ENCODE measurements at regions not wholly inside any gene's neighbourhood (a gene's known extent, or its start where the extent isn't known, plus 50 kb on each side); places are given as distances from the start of the nearest gene placed in this dataset.
"Not testable (repeated sequence)": the region's sequence is repeated elsewhere in the genome, so short reads cannot be mapped to it uniquely, and the experiment has no call there.

DNA sequence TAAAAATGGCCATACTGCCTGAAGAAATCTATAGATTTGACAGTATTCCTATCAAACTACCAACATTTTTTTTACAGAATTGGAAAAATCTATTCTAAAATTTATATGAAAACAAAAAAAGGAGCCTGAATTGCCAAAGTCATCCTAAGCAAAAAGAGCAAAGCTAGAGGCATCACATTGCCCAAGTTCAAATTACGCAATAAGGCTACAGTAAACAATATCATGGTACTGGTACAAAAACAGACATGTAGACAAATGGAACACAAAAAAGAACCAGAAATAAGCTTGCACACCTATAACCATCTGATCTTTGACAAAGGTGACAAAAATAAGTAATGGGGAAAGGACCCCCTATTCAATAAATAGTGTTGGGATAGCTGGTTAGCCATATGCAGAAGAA lies 50.2 kb upstream of the THSD7B start:
- Mint-ChIP-seq H3K9me3 (no peaks in the 10 kb centered on the region), H3K27ac (no peak overlapping the region), H3K4me3 (no peak overlapping the region), H3K27me3 (ENCODE audit: insufficient read depth) (peaks cover 3% of the 10 kb centered on the region), H3K4me1 (ENCODE audit: low read depth) (no peaks in the 10 kb centered on the region), H3K36me3 (ENCODE audit: low read depth) (no peaks in the 10 kb centered on the region)
- DNase-seq (ENCODE audit: low spot score), result no peak
- intact Hi-C loops (cut with micrococcal nuclease), result no loop called here

DNA sequence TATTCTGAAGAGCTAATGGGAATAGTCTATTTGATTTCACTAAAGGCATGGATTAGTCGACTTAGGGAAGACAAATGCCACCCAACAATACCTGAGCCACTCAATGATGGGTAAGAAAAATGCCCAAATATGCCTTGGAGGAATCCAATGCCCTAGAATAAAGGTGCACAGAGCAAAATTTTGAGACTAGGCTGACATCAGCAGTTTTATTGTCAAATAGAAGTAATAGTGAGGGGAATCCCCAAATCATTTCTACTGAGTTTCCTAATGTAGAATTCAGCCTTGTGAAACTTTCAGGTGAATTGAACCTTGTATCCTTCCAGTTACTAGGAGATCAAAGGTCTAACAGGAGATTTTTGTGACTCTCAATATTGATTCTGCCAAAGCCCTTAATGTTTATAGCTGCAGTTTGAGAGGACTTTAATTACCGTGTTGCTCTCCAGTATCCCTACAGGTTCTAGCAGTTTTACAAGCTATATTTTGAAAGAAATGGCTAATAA lies 50.8 kb upstream of the THSD7B start:
- DNase-seq (ENCODE audit: low spot score), result no peak

DNA sequence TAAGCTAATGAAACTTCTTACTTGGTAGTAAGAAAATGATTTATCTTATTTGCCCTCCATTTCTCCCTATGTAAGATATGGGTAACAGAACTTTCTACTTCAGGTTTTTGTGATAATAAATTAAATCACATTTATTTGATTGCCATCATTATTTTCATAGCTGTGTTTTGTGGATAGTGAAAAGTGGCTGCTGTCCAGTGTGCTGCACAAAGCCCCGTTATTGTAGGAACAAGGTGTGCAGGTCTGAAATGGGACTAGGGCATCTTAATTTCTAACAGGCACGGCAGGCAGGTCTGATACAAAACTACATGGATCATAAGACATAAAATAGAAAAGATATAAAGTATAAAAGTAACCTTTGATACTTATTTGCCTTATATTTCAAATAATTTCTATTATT lies 51.6 kb upstream of the THSD7B start:
- Mint-ChIP-seq H3K27ac (no peak overlapping the region), H3K4me1 (ENCODE audit: low read depth) (no peaks in the 10 kb centered on the region), H3K4me3 (no peak overlapping the region), H3K27me3 (ENCODE audit: insufficient read depth) (peaks cover 3% of the 10 kb centered on the region), H3K9me3 (no peaks in the 10 kb centered on the region), H3K36me3 (ENCODE audit: low read depth) (no peaks in the 10 kb centered on the region)
- no peak for DNase-seq (ENCODE audit: low spot score)
- intact Hi-C loops (cut with micrococcal nuclease), result no loop called here

More for the DNA sequence above, 50.8 kb upstream of the THSD7B start:
- Mint-ChIP-seq H3K27ac (no peak overlapping the region), H3K27me3 (ENCODE audit: insufficient read depth) (peaks cover 3% of the 10 kb centered on the region), H3K4me3 (no peak overlapping the region), H3K4me1 (ENCODE audit: low read depth) (no peaks in the 10 kb centered on the region), H3K36me3 (ENCODE audit: low read depth) (no peaks in the 10 kb centered on the region), H3K9me3 (no peaks in the 10 kb centered on the region)
- intact Hi-C loops (cut with micrococcal nuclease), result no loop called here

DNA sequence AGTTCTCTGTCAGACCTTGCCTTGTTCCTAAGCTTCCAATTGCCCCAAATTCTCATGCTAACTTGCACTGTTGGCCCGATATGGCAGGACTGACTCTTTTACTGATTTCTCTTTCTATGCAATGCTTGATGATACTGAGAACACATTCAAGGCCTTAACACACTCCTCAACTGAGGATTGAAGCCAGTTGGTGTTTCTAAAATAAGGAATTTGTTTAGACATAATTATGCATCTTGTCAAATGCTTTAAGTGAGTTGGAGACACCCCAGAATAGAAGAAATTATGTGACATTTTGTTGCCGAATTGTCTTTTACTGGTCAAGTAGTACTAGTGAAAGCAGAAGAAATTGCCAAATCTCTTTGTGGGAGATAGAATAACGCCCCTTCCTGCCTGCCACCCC lies 60.0 kb upstream of the THSD7B start:
- intact Hi-C loops (cut with micrococcal nuclease), result no loop called here
- H3K4me1 Mint-ChIP-seq (ENCODE audit: low read depth), result no peaks in the 10 kb centered on the region
- H3K36me3 Mint-ChIP-seq (ENCODE audit: low read depth), result no peaks in the 10 kb centered on the region
- no peaks in the 10 kb centered on the region for H3K27me3 Mint-ChIP-seq (ENCODE audit: insufficient read depth)
- no peak overlapping the region for H3K27ac Mint-ChIP-seq
- no peak overlapping the region for H3K4me3 Mint-ChIP-seq
- H3K9me3 Mint-ChIP-seq, result no peaks in the 10 kb centered on the region
- DNase-seq (ENCODE audit: low spot score), result no peak

DNA sequence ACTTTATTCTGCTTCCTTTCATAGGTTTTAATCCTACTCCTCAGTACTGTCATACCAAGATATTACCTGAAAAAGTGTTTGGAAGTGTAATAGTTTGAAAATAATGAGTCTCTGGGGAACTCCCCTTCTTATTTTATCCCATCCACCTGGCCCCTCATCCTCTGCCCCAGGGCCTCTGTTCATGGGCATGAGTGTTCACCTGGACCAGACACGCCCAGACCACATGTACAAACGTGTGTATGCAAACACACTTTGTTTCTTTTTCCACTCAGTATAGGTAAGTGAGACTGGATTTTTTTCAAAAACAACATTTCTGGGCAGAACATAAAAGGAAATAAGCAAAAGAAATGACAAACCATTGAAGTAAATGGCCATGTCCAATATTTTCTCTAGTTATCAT lies 62.1 kb upstream of the THSD7B start:
- Mint-ChIP-seq H3K36me3 (ENCODE audit: low read depth) (no peaks in the 10 kb centered on the region), H3K4me1 (ENCODE audit: low read depth) (no peaks in the 10 kb centered on the region)

DNA sequence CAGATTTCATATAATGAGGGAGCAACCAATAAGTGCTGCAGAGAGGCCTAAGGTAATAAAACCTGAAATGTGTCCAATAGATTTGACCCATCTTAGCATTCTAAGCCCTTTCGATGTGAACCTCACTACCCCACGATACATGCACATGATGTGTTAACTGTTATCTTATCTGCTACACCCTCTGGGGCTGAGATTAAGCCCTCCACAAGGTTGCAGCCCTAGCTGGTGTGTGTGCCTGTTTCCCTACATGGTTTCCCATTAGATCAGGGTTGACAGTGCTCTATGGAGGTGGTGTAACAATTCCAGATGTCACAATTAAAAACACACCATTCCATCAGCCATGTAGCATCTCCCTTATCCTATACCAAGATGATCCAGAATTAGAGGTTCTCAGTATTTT lies 68.9 kb upstream of the THSD7B start:
- Mint-ChIP-seq H3K27me3 (ENCODE audit: insufficient read depth) (no peaks in the 10 kb centered on the region), H3K4me3 (no peak overlapping the region), H3K36me3 (ENCODE audit: low read depth) (no peaks in the 10 kb centered on the region), H3K9me3 (peaks cover 8% of the 10 kb centered on the region), H3K4me1 (ENCODE audit: low read depth) (no peaks in the 10 kb centered on the region), H3K27ac (no peak overlapping the region)
- no peak for DNase-seq (ENCODE audit: low spot score)
- intact Hi-C loops (cut with micrococcal nuclease), result no loop called here

More for the DNA sequence above, 62.1 kb upstream of the THSD7B start:
- intact Hi-C loops (cut with micrococcal nuclease), result no loop called here
- Mint-ChIP-seq H3K27me3 (ENCODE audit: insufficient read depth) (no peaks in the 10 kb centered on the region), H3K4me3 (no peak overlapping the region), H3K27ac (no peak overlapping the region), H3K9me3 (peaks cover 8% of the 10 kb centered on the region)
- no peak for DNase-seq (ENCODE audit: low spot score)

DNA sequence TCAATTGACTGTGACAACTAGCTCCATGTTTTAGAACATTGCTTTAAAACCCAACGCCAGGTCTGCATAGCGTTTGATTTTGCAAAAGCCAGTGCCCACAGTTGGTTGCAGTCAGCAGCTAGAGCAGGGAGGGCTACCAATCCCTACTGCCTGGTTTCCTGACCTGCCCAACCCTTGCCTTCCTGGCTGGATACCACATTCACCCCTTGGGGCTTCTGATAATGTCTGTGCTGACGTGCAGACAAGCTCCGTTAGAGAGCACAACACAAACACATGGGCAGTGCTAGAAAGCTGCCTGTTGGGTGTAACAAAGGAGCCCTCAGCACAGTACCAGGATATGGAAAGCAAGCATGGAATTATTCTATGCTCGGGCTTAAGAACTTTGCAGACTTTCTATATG lies 71.4 kb upstream of the THSD7B start:
- Mint-ChIP-seq H3K36me3 (ENCODE audit: low read depth) (no peaks in the 10 kb centered on the region), H3K27me3 (ENCODE audit: insufficient read depth) (no peaks in the 10 kb centered on the region), H3K27ac (no peak overlapping the region), H3K9me3 (no peaks in the 10 kb centered on the region), H3K4me1 (ENCODE audit: low read depth) (no peaks in the 10 kb centered on the region), H3K4me3 (no peak overlapping the region)
- intact Hi-C loops (cut with micrococcal nuclease), result no loop called here
- no peak for DNase-seq (ENCODE audit: low spot score)

GRCh38 chr2:136680079-136680478 lies 85.3 kb upstream of the THSD7B start:
- H3K4me1 Mint-ChIP-seq (ENCODE audit: low read depth); H3K36me3 Mint-ChIP-seq (ENCODE audit: low read depth); DNase-seq (ENCODE audit: low spot score); H3K27me3 Mint-ChIP-seq (ENCODE audit: insufficient read depth); intact Hi-C loops (cut with micrococcal nuclease); H3K27ac Mint-ChIP-seq; H3K4me3 Mint-ChIP-seq; H3K9me3 Mint-ChIP-seq: not testable (repeated sequence)

GRCh38 chr2:136665736-136666135 lies 99.6 kb upstream of the THSD7B start:
- no peaks in the 10 kb centered on the region for H3K9me3 Mint-ChIP-seq
- intact Hi-C loops (cut with micrococcal nuclease), result loop anchor here (5.0 kb wide), 1 partner anchor 243 kb away; no protein-coding TSS in a partner anchor
- H3K27me3 Mint-ChIP-seq (ENCODE audit: insufficient read depth), result peaks cover 3% of the 10 kb centered on the region
- DNase-seq (ENCODE audit: low spot score), result no peak
- no peak overlapping the region for H3K4me3 Mint-ChIP-seq
- H3K4me1 Mint-ChIP-seq (ENCODE audit: low read depth), result no peaks in the 10 kb centered on the region
- no peak overlapping the region for H3K27ac Mint-ChIP-seq
- H3K36me3 Mint-ChIP-seq (ENCODE audit: low read depth), result no peaks in the 10 kb centered on the region

- Mint-ChIP-seq H3K27ac (no peak overlapping the region), H3K36me3 (ENCODE audit: low read depth) (no peaks in the 10 kb centered on the region), H3K4me3 (no peak overlapping the region), H3K9me3 (no peaks in the 10 kb centered on the region), H3K27me3 (ENCODE audit: insufficient read depth) (peaks cover 3% of the 10 kb centered on the region), H3K4me1 (ENCODE audit: low read depth) (no peaks in the 10 kb centered on the region)
- no peak for DNase-seq (ENCODE audit: low spot score)
- intact Hi-C loops (cut with micrococcal nuclease), result loop anchor here (5.0 kb wide), 1 partner anchor 243 kb away; no protein-coding TSS in a partner anchor
These were observed 100.5 kb upstream of the THSD7B start for GRCh38 chr2:136664713-136665405.

DNA sequence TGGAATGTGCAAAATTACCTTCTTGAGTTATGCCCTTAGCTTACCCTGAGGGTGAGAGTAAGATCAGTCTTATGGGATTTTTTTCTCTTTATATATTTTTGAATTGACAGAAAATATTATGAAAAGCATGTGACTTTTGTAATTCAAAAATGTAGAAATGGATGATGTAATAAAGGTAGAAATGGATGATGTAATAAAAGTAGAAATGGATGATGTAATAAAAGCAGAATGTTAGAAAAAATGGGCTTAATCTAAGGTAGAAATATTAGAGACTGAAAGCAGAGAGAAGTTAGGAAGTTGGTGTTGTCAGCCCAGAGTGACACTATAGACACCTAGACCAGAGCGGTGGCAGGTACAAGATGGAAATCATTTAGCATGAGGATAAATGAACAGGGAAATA lies 107.1 kb upstream of the THSD7B start:
- H3K4me1 Mint-ChIP-seq (ENCODE audit: low read depth), result no peaks in the 10 kb centered on the region
- H3K9me3 Mint-ChIP-seq, result no peaks in the 10 kb centered on the region
- no peak overlapping the region for H3K27ac Mint-ChIP-seq
- DNase-seq (ENCODE audit: low spot score), result no peak
- intact Hi-C loops (cut with micrococcal nuclease), result no loop called here
- no peaks in the 10 kb centered on the region for H3K36me3 Mint-ChIP-seq (ENCODE audit: low read depth)
- no peak overlapping the region for H3K4me3 Mint-ChIP-seq
- peaks cover 3% of the 10 kb centered on the region for H3K27me3 Mint-ChIP-seq (ENCODE audit: insufficient read depth)

GRCh38 chr2:136653861-136654260 lies 111.5 kb upstream of the THSD7B start:
- no peaks in the 10 kb centered on the region for H3K36me3 Mint-ChIP-seq (ENCODE audit: low read depth)
- no peak for DNase-seq (ENCODE audit: low spot score)

GRCh38 chr2:136651456-136652010 lies 113.8 kb upstream of the THSD7B start:
- no peaks in the 10 kb centered on the region for H3K9me3 Mint-ChIP-seq
- no peak overlapping the region for H3K27ac Mint-ChIP-seq
- no peaks in the 10 kb centered on the region for H3K4me1 Mint-ChIP-seq (ENCODE audit: low read depth)
- no peaks in the 10 kb centered on the region for H3K36me3 Mint-ChIP-seq (ENCODE audit: low read depth)
- DNase-seq (ENCODE audit: low spot score), result no peak
- intact Hi-C loops (cut with micrococcal nuclease), result no loop called here
- peaks cover 14% of the 10 kb centered on the region for H3K27me3 Mint-ChIP-seq (ENCODE audit: insufficient read depth)
- H3K4me3 Mint-ChIP-seq, result no peak overlapping the region

More at GRCh38 chr2:136653861-136654260, 111.5 kb upstream of the THSD7B start:
- intact Hi-C loops (cut with micrococcal nuclease), result no loop called here
- no peak overlapping the region for H3K27ac Mint-ChIP-seq
- no peaks in the 10 kb centered on the region for H3K4me1 Mint-ChIP-seq (ENCODE audit: low read depth)
- no peak overlapping the region for H3K4me3 Mint-ChIP-seq
- no peaks in the 10 kb centered on the region for H3K9me3 Mint-ChIP-seq
- H3K27me3 Mint-ChIP-seq (ENCODE audit: insufficient read depth), result peaks cover 14% of the 10 kb centered on the region

All from activated T-helper 1 cell treated with anti-CD3 and anti-CD28 coated beads, Interleukin-12 subunit alpha, Interleukin-12 subunit beta, Interleukin-2, Interleukin-4 antibody, amounts not matched to agents 30 ng/mL and 10 ng/mL and 1 ng/mL, durations not matched to agents 14 hours and 24 hours and 36 hours (primary cell).